Caco-2 (cell line): ENCODE measurements at regions not wholly inside any gene's neighbourhood (a gene's known extent, or its start where the extent isn't known, plus 50 kb on each side); places are given as distances from the start of the nearest gene placed in this dataset.

ENCODE experiments used
- BruUV-seq: library from RNA; stranded (reverse); fragments of 400-500 nt; replicated peaks from 2 replicates; lab custom pipeline; 2021; lab: Mats Ljungman, UMichigan
- CTCF ChIA-PET: fragments of 300-600 bp; sonication (Branson Sonifier 250); formaldehyde crosslinking; loops from one replicate; lab custom pipeline; 2022; ENCODE audit warnings: antibody characterized with exemption; lab: Charles Lee
- POLR2A ChIA-PET: fragments of 300-600 bp; sonication (Branson Sonifier 250); formaldehyde crosslinking; loops from one replicate; lab custom pipeline; 2022; ENCODE audit warnings: antibody characterized with exemption; lab: Charles Lee
- DNase-seq, 2 experiments: peaks; one replicate each; pipeline versions ENCODE4 v3.0.0 to v3.0.0-alpha.2; 2020 to 2022
- H3K27me3 ChIP-seq: replicated peaks from 2 replicates; pipeline ENCODE4 v1.6.0; 2011; ENCODE audit warnings: low read length; ENCODE audit not compliant: control insufficient read depth, insufficient read depth
- H3K36me3 ChIP-seq: 2 replicates; pipeline ENCODE4 v1.5.1; 2011; ENCODE audit warnings: low read length; ENCODE audit not compliant: control insufficient read depth, insufficient read depth
- H3K4me1 ChIP-seq: fragments of 250-450 bp; sonication (Bioruptor Pico); 2 replicates; pipeline ENCODE4 v1.5.1; 2020; ENCODE audit warnings: mild to moderate bottlenecking
- H3K4me3 ChIP-seq: 2 replicates; pipeline ENCODE4 v1.5.1; 2011; ENCODE audit warnings: low read depth, mild to moderate bottlenecking, control low read depth, low read length
- H3K9me3 ChIP-seq: fragments of 250-450 bp; sonication (Bioruptor Pico); 2 replicates; pipeline ENCODE4 v1.5.1; 2020; ENCODE audit warnings: mild to moderate bottlenecking, moderate library complexity
- H3K27ac Mint-ChIP-seq: one replicate; pipeline ENCODE4 v1.8.0; 2022; ENCODE audit warnings: mixed read lengths; ENCODE audit not compliant: unreplicated experiment
- H3K27me3 Mint-ChIP-seq: one replicate; pipeline ENCODE4 v1.8.0; 2022; ENCODE audit warnings: mixed read lengths; ENCODE audit not compliant: insufficient read depth, unreplicated experiment
- H3K36me3 Mint-ChIP-seq: one replicate; pipeline ENCODE4 v1.8.0; 2022; ENCODE audit warnings: mild to moderate bottlenecking, mixed read lengths; ENCODE audit not compliant: insufficient read depth, unreplicated experiment
- H3K4me1 Mint-ChIP-seq: one replicate; pipeline ENCODE4 v1.8.0; 2022; ENCODE audit warnings: low read depth, mixed read lengths; ENCODE audit not compliant: unreplicated experiment
- H3K4me3 Mint-ChIP-seq: one replicate; pipeline ENCODE4 v1.8.0; 2022; ENCODE audit warnings: mild to moderate bottlenecking, moderate library complexity, mixed read lengths; ENCODE audit not compliant: unreplicated experiment
- H3K9me3 Mint-ChIP-seq: one replicate; pipeline ENCODE4 v1.8.0; 2022; ENCODE audit warnings: mixed read lengths; ENCODE audit not compliant: unreplicated experiment
- CTCF ChIP-seq, 2 experiments: fragments of 200-600 bp in 1 of 2; IDR thresholded peaks; 1 replicate in 1 of 2; 2 replicates in 1 of 2; pipeline versions ENCODE4 v1.5.1 to v1.8.0; 2011 to 2022; ENCODE audit warnings: antibody characterized with exemption in 1 of 2, control low read depth in 1 of 2, inconsistent platforms in 1 of 2, low read depth in 1 of 2, low read length in 1 of 2, mild to moderate bottlenecking in 1 of 2, moderate library complexity in 1 of 2; ENCODE audit not compliant: insufficient read depth in 1 of 2, severe bottlenecking in 1 of 2, unreplicated experiment in 1 of 2
- intact Hi-C: fragments of 100-400 bp; cut with micrococcal nuclease; formaldehyde crosslinking; loops from one replicate; pipeline ENCODE4 v1.10.0; 2022; ENCODE audit not compliant: unreplicated experiment

DNA sequence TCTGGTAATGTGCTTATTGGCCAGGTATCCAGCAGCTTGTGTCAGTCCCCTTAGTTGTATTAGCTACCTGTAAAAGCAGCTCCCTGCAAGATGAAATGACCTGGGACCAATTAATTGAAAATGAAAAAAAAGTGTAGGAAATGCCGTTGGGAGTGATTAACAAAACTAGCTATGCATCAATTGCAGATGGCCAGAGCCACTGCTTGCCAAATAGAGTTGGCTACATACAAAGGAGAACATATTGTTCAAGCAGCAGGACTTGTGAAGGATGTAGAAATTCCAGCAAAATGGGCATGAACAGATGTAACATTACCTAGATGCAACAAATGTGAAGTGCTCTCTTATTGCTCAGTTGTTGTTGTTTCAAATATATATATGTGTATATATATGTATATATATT is 300.5 kb downstream of the PCDH17 start:
- intact Hi-C loops, result no loop called here
- DNase-seq, result no peak
- ChIA-PET POLR2A (no interaction called here), CTCF (no interaction called here)
- Histone ChIP-seq H3K4me3 (no peak overlapping the region), H3K27me3 (no peaks in the 10 kb centered on the region), H3K36me3 (no peaks in the 10 kb centered on the region), H3K9me3 (no peaks in the 10 kb centered on the region), H3K4me1 (no peaks in the 10 kb centered on the region)
- no TSS peak for BruUV-seq
- H3K4me1 Mint-ChIP-seq, result no peaks in the 10 kb centered on the region
- H3K4me3 Mint-ChIP-seq, result no peak overlapping the region
- H3K9me3 Mint-ChIP-seq, result no peaks in the 10 kb centered on the region
- H3K27me3 Mint-ChIP-seq, result no peaks in the 10 kb centered on the region
- no peak overlapping the region for H3K27ac Mint-ChIP-seq
- H3K36me3 Mint-ChIP-seq, result no peaks in the 10 kb centered on the region
- TF ChIP-seq CTCF (IDR thresholded peaks at IDR 0.05; ENCODE audit: insufficient read depth in 1 of 2, low read depth in 1 of 2, low read length in 1 of 2, severe bottlenecking in 1 of 2, unreplicated experiment in 1 of 2), result no peak

DNA sequence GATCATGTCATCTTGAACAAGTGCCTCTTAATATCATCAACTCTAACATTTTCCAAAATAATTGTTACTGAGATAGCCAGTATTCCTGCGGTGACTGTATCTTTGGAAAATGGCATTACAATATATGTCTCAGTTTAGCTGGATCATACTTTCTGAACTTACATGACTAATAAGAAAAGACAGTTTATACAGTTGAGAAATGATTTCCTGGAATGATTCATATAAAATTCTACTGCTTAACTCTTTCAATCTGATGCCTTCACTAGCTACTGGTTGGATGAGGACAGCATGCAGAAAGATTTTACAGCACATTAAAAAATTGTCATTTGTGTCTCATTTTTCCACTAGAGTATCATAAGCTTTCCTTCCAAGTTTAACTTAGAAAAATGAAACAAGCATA is 302.1 kb downstream of the PCDH17 start:
- Histone ChIP-seq H3K9me3 (no peaks in the 10 kb centered on the region), H3K27me3 (no peaks in the 10 kb centered on the region), H3K36me3 (no peaks in the 10 kb centered on the region), H3K4me3 (no peak overlapping the region), H3K4me1 (no peaks in the 10 kb centered on the region)
- Mint-ChIP-seq H3K27ac (no peak overlapping the region), H3K4me3 (no peak overlapping the region), H3K27me3 (no peaks in the 10 kb centered on the region), H3K9me3 (no peaks in the 10 kb centered on the region), H3K4me1 (no peaks in the 10 kb centered on the region), H3K36me3 (no peaks in the 10 kb centered on the region)
- TF ChIP-seq CTCF (IDR thresholded peaks at IDR 0.05; ENCODE audit: insufficient read depth in 1 of 2, low read depth in 1 of 2, low read length in 1 of 2, severe bottlenecking in 1 of 2, unreplicated experiment in 1 of 2), result no peak
- no peak for DNase-seq
- POLR2A ChIA-PET, result no interaction called here
- no TSS peak for BruUV-seq
- intact Hi-C loops, result no loop called here
- CTCF ChIA-PET, result no interaction called here

DNA sequence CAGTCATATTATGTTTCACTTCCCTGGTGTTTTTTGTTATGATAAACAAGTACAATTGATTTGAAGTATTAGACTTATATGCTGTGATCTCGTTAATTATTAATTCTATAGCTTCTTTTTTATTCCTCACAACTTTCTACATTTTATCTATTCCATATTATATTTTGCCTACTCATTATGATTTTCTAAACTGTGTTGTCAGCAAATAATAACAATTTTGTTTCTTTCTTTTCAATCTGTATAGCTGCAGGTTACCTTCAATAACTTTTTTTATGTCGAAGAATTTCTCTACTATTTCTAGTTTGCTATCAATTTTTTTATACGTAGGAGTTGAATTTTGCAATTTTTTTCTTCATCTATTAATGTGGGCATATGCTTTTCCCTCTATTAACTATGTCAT is 304.4 kb downstream of the PCDH17 start:
- no peak for DNase-seq
- ChIA-PET CTCF (no interaction called here), POLR2A (no interaction called here)
- Mint-ChIP-seq H3K4me3 (no peak overlapping the region), H3K27ac (no peak overlapping the region), H3K4me1 (peaks cover 7% of the 10 kb centered on the region), H3K9me3 (no peaks in the 10 kb centered on the region), H3K27me3 (no peaks in the 10 kb centered on the region), H3K36me3 (no peaks in the 10 kb centered on the region)
- H3K27me3 ChIP-seq, result no peaks in the 10 kb centered on the region
- intact Hi-C loops, result no loop called here
- no peaks in the 10 kb centered on the region for H3K36me3 ChIP-seq
- no peak overlapping the region for H3K4me3 ChIP-seq
- TF ChIP-seq CTCF (IDR thresholded peaks at IDR 0.05; ENCODE audit: insufficient read depth in 1 of 2, low read depth in 1 of 2, low read length in 1 of 2, severe bottlenecking in 1 of 2, unreplicated experiment in 1 of 2), result no peak
- H3K9me3 ChIP-seq, result no peaks in the 10 kb centered on the region
- no TSS peak for BruUV-seq
- peaks cover 6% of the 10 kb centered on the region for H3K4me1 ChIP-seq
